IPS-18a (cell line): ENCODE measurements at regions not wholly inside any gene's neighbourhood (a gene's known extent, or its start where the extent isn't known, plus 50 kb on each side); places are given as distances from the start of the nearest gene placed in this dataset.

Experiments
- H3K27ac ChIP-seq: one replicate; pipeline ENCODE4 v1.5.1; 2013; ENCODE audit warnings: low read length
- H3K27me3 ChIP-seq: one replicate; pipeline ENCODE4 v1.6.1; 2013; ENCODE audit warnings: mild to moderate bottlenecking, low read length; ENCODE audit not compliant: control insufficient read depth, insufficient read depth
- H3K36me3 ChIP-seq: one replicate; pipeline ENCODE4 v1.6.1; 2013; ENCODE audit warnings: low read depth, low read length; ENCODE audit not compliant: control insufficient read depth
- H3K4me1 ChIP-seq: one replicate; pipeline ENCODE4 v1.6.1; 2013; ENCODE audit warnings: low read depth, low read length; ENCODE audit not compliant: control insufficient read depth
- H3K4me3 ChIP-seq: one replicate; pipeline ENCODE4 v1.5.1; 2013; ENCODE audit warnings: low read length
- H3K9ac ChIP-seq: one replicate; pipeline ENCODE4 v1.6.1; 2013; ENCODE audit warnings: mild to moderate bottlenecking, low read length, moderate library complexity
- H3K9me3 ChIP-seq: one replicate; pipeline ENCODE4 v1.6.1; 2013; ENCODE audit warnings: low read depth, low read length; ENCODE audit not compliant: control insufficient read depth

GRCh38 chr1:55825461-55825860 is 610.3 kb upstream of the USP24 start:
- H3K4me3 ChIP-seq, result no peak overlapping the region
- no peak overlapping the region for H3K9ac ChIP-seq
- no peaks in the 10 kb centered on the region for H3K9me3 ChIP-seq
- H3K4me1 ChIP-seq, result no peaks in the 10 kb centered on the region
- H3K36me3 ChIP-seq, result no peaks in the 10 kb centered on the region
- H3K27ac ChIP-seq, result no peak overlapping the region
- H3K27me3 ChIP-seq, result no peaks in the 10 kb centered on the region

GRCh38 chr1:55824251-55824640 is 609.1 kb upstream of the USP24 start:
- Histone ChIP-seq H3K27me3 (no peaks in the 10 kb centered on the region), H3K4me3 (no peak overlapping the region), H3K9ac (no peak overlapping the region), H3K27ac (no peak overlapping the region), H3K9me3 (no peaks in the 10 kb centered on the region), H3K4me1 (no peaks in the 10 kb centered on the region), H3K36me3 (no peaks in the 10 kb centered on the region)

DNA sequence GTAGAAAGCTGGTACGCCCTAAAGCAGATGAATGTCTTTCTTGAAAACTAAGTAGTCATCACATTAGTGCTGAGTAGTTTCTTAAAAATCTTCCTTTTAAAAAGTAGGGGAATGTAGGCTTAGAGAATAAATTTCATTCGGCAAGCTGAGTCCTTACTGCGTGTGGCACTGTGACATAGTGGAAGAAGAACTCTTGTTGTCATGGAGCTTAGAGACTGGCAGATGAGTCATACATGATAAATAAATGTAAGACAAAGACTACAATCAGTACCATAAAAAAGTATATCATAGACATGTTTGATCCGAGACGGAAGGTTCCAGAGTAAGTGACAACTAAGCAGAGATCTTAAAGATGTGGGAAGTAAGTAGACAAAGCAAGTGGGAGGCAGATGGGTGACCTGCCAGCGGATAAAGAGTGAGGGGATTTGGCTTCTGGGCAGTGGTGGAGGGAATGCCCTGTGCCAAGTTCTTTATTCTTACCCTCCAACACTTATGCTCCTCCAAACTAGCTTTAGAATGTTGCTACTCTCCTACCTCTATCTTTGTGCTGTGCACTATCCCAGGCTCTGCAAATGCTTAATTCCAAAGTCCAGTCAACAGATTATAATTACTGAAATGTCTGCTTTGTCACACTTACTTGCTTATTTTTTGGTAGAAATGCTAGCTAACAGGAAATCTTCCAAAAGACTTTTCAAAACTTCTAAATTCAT is 608.5 kb upstream of the USP24 start:
- Histone ChIP-seq H3K27ac (no peak overlapping the region), H3K4me3 (no peak overlapping the region), H3K27me3 (no peaks in the 10 kb centered on the region), H3K36me3 (no peaks in the 10 kb centered on the region), H3K4me1 (no peaks in the 10 kb centered on the region), H3K9me3 (no peaks in the 10 kb centered on the region), H3K9ac (no peak overlapping the region)

- no peaks in the 10 kb centered on the region for H3K9me3 ChIP-seq
- no peaks in the 10 kb centered on the region for H3K36me3 ChIP-seq
- no peak overlapping the region for H3K27ac ChIP-seq
- no peak overlapping the region for H3K9ac ChIP-seq
- no peak overlapping the region for H3K4me3 ChIP-seq
- H3K27me3 ChIP-seq, result no peaks in the 10 kb centered on the region
- H3K4me1 ChIP-seq, result no peaks in the 10 kb centered on the region
Measured at GRCh38 chr1:55822891-55823290, 607.7 kb upstream of the USP24 start.

DNA sequence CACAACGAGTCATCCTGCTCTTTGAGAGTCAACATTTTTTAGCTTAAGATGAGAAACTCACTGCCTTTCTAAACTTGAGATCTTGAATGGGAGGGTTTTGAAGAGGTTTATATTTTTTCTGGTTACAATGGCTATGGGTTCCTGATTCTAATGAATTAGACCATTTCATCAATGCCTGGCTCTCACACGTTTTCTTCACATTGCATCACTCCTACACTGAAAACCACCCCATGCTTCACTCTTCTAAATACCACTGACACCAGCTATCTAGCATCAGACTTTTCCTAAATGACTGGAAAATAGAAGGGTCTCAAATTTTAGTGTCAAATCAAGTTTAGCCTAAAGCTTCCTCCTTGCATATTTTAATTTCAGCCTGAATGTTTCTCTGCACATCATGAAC is 606.1 kb upstream of the USP24 start:
- H3K4me1 ChIP-seq, result no peaks in the 10 kb centered on the region
- H3K9me3 ChIP-seq, result no peaks in the 10 kb centered on the region
- H3K4me3 ChIP-seq, result no peak overlapping the region

DNA sequence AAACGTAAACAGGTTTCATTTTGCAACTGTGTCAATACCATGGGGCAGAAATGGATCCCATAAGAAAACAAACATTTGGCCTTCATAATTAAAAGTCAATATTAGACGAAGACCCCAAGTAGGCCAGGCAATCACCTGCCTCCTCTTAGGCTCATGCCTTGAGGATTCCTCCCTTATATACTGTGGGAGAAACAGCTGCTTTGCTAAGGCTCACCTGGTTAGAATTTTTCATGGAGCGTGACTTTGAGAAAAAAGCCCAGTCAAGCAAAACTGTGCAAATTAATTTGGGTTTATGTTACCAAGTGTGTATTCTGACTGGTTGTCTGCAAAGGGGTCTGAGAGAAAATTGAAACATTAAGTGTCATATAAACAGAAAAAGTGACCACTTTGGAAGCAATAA is 605.3 kb upstream of the USP24 start:
- no peak overlapping the region for H3K9ac ChIP-seq
- no peaks in the 10 kb centered on the region for H3K36me3 ChIP-seq
- H3K9me3 ChIP-seq, result no peaks in the 10 kb centered on the region
- no peak overlapping the region for H3K27ac ChIP-seq
- H3K4me1 ChIP-seq, result no peaks in the 10 kb centered on the region
- H3K27me3 ChIP-seq, result no peaks in the 10 kb centered on the region
- no peak overlapping the region for H3K4me3 ChIP-seq

More for the DNA sequence above, 606.1 kb upstream of the USP24 start:
- Histone ChIP-seq H3K27ac (no peak overlapping the region), H3K27me3 (no peaks in the 10 kb centered on the region), H3K36me3 (no peaks in the 10 kb centered on the region), H3K9ac (no peak overlapping the region)

DNA sequence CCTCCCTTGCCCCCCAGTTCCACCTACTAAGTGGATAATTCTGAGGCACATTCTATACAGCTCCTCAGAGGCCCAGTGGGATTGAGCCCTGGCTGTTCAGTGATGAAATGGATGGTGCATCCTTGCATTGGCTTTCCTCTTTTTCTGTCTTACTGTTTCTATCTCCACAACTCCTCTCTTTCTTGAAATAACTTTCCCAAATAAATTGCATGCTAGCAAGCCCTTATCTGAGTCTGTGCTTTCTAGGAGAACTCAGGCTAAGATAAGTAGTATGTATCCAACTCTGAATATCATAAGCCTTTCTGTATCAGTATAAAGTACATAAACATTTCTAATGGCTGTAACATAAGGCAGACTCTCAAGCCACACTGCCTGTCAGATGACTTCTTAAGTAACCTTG is 603.8 kb upstream of the USP24 start:
- Histone ChIP-seq H3K4me3 (no peak overlapping the region), H3K4me1 (no peaks in the 10 kb centered on the region), H3K9me3 (no peaks in the 10 kb centered on the region), H3K27me3 (no peaks in the 10 kb centered on the region), H3K9ac (no peak overlapping the region), H3K36me3 (no peaks in the 10 kb centered on the region), H3K27ac (no peak overlapping the region)

DNA sequence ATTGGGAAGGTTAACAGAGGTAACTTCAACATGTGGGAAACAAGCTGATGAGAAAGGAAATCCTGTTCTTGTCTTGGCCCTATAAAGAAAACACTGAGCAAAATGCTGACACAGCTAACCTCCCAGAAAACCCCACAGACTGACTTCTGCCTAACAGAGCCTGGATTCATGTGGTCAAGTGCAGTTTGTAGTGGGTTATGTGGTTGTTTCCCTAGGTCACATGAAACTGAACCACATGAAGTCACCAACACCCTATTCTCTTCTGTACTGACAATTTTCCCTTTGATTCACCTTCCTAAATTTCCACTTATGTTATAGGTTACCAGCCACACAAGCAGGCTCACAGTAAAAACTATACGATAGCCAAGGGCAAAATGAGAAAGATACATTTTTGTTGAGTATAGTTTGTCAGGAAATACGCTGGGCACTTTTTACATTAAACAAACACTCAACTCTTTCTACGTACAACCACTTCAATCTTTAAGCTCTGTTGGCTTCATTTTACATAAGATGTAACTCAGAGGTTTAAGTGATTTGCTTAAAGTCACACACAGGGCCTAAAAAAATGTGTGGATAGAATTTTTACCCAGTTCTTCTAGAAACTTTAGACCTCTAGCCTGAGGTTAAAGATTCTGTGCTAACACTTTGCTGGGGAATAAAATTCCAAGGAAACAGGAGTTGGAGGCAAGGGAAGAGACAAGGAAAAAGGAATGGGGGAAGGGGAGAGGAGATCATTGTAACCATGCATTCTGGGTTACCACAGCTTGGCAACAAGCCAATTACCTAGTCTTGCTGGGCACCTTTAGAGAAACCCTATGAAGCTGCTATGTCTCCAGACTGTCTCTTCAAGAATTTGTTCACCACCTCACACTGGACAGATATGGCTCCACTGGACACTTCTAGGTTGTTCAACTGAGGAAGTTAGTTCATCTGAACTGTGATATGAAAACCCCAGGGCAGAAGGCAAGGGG is 601.6 kb upstream of the USP24 start:
- Histone ChIP-seq H3K27me3 (no peaks in the 10 kb centered on the region), H3K27ac (no peak overlapping the region), H3K36me3 (no peaks in the 10 kb centered on the region), H3K4me3 (no peak overlapping the region), H3K4me1 (no peaks in the 10 kb centered on the region), H3K9ac (no peak overlapping the region), H3K9me3 (no peaks in the 10 kb centered on the region)

GRCh38 chr1:55815745-55816455 is 600.7 kb upstream of the USP24 start:
- Histone ChIP-seq H3K27ac (no peak overlapping the region), H3K4me1 (no peaks in the 10 kb centered on the region)

GRCh38 chr1:55814967-55815366 is 599.8 kb upstream of the USP24 start:
- H3K36me3 ChIP-seq, result no peaks in the 10 kb centered on the region
- H3K9me3 ChIP-seq, result no peaks in the 10 kb centered on the region
- H3K27ac ChIP-seq, result no peak overlapping the region
- no peak overlapping the region for H3K9ac ChIP-seq
- no peaks in the 10 kb centered on the region for H3K27me3 ChIP-seq
- H3K4me1 ChIP-seq, result no peaks in the 10 kb centered on the region
- no peak overlapping the region for H3K4me3 ChIP-seq

More at GRCh38 chr1:55815745-55816455, 600.7 kb upstream of the USP24 start:
- Histone ChIP-seq H3K36me3 (no peaks in the 10 kb centered on the region), H3K4me3 (no peak overlapping the region), H3K9ac (no peak overlapping the region), H3K27me3 (no peaks in the 10 kb centered on the region), H3K9me3 (no peaks in the 10 kb centered on the region)

- H3K36me3 ChIP-seq, result no peaks in the 10 kb centered on the region
- H3K4me3 ChIP-seq, result no peak overlapping the region
- H3K27me3 ChIP-seq, result no peaks in the 10 kb centered on the region
- H3K27ac ChIP-seq, result no peak overlapping the region
- no peaks in the 10 kb centered on the region for H3K4me1 ChIP-seq
- no peaks in the 10 kb centered on the region for H3K9me3 ChIP-seq
- H3K9ac ChIP-seq, result no peak overlapping the region
Measured at GRCh38 chr1:55813618-55814017, 598.5 kb upstream of the USP24 start.
